NCI-H2196 treated with DMSO at 0.1 percent for 48 hours (cell line): ENCODE measurements at regions not wholly inside any gene's neighbourhood (a gene's known extent, or its start where the extent isn't known, plus 50 kb on each side); places are given as distances from the start of the nearest gene placed in this dataset.

Source experiments
- DNase-seq: peaks from one replicate; lab custom pipeline; 2025; ENCODE audit not compliant: unreplicated experiment; lab: John Stamatoyannopoulos, UW

DNA sequence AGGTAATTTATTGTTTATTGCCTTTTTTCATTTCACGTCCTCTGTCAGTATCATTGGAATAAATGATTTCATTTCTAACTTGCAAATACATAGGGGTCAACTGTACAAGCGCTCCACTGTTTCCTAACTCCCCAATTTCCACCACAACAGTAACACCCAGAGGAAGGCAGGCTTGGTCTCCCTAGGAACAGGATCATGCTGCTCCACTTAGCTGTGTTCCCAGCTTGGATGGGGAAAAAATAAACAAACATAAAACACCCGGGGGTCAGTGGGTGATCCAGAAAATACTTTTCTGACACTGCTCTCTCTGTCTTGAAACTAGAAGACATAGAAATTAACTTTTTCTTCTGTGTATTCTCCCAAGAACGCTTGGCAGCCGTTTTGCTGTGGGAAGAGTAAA is 772.5 kb downstream of the TRIML1 start:
- DNase-seq: no peak

DNA sequence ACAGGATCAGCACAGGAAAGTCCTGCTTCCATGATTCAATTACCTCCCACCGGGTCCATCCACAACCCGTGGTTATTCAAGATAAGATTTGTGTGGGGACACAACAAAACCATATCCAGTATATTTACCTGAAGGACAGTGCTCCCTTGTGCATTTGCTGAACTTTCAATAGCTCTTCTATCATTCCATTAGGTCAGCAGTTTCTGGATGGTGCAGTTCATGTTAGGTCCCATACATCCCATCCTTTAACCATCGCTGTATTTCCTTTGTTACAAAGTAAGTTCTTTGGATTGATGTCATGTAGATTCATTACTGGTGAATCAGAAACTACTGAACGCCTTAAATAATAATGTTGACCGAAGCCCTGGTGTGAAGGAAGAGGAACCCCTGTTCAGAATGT is 775.9 kb downstream of the TRIML1 start:
- no peak for DNase-seq

DNA sequence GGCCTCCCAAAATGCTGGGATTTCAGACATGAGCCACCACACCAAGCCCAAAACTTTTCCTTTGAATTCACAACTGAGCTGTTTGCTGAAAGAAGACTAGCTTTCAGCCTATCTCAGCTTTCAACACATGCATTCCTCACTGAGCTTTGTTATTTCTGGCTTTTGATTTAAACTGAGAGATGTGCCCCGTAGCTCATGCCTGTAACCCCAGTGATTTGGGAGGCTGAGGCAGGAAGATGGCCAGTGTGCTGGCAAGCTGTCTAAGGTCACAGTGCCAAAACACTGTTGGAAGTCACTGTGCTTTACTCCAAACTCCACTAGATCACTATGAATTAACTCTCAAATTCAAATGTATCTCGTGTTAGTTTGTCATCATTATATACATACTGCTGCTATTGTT is 779.5 kb downstream of the TRIML1 start:
- DNase-seq: no peak

DNA sequence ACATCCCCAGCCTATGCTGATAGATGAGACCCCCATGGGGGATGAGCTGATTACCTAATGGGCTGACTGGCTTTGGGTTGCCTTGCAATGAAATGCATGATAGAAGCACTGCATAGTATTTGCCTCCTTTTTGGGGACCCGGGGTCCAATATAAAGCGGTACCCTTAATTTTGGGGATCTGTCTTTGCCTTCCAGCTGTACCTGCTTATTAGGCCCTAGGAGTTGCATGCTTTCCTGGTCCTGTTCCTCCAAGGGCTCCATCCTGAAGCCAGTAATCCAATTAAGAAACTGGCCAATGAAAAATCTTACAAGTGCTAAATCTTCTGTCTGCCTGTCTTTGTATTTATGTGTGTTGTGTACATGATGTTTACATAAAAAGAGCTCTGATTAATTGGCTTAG is 791.6 kb downstream of the TRIML1 start:
- no peak for DNase-seq

DNA sequence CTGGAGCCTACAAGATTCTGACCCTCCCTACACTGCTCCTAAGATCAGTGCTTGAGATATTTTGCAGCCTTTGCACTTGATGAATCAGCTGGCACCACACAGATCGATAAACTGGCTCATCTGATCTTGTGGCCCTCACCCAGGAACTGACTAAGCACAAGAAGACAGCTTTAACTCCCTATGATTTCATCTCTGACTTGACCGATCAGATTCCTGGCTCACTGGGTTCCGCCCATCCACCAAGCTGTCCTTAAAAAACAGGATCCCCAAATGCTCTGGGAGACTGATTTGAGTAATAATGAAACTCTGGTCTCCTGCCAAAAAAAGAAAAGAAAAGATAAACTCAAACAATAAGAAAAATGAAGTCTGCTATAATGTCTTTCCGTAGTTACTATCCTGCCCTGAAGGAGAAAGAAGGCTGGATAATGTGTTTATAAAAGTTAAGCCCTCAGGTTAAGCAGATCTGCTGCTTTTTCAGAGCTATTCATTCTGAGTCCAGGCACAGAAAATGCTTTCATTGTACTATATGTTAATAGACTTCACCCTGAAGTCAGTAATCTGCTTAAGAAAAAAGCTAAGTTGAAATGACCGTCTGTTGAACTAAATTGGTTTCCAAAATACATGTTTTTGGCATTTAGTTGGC is 795.2 kb downstream of the TRIML1 start:
- DNase-seq: no peak

DNA sequence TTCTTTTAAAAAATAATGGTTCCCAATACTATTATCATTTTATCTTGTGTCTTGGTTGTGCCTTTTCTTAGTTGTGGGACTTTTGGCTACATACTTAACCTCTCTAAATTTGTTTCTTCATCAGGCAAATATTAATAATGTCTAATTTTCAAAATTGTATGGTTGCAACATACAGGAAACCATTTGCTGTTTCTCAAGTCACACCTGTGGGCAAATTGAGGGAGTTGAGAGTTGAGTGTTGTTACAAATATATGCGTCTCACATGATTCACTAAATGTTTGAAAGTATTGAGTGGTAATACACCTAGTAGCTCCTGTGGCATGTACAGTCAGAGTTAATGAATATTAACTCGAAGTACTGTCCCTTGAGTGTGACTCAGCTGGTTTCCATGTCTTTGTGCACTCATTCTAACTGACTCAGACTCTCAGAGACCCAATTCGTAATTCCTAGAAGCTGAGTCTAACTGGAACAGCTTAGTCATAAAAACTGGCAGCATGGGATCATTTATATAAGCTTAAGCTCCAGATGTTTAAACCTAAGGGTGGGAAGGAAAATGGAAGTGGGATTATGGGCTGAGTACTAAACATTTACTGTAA is 802.4 kb downstream of the TRIML1 start:
- DNase-seq: no peak

DNA sequence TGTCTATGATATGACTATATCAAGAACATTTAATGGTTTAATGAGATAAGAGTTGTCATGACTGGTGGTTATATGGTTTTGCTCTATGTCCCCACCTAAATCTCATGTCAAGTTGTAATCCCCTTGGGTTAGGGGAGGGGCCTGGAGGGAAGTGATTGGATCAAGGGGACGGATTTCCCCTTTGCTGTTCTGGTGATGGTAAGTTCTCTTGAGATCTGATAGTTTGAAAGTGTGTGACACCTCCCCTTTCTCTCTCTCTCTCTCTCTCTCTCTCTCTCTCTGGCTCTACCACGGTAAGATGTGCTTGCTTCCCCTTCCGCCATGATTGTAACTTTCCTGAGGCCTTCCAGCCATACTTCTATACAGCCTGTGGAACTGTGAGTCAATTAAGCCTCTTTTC is 803.4 kb downstream of the TRIML1 start:
- DNase-seq: no peak

DNA sequence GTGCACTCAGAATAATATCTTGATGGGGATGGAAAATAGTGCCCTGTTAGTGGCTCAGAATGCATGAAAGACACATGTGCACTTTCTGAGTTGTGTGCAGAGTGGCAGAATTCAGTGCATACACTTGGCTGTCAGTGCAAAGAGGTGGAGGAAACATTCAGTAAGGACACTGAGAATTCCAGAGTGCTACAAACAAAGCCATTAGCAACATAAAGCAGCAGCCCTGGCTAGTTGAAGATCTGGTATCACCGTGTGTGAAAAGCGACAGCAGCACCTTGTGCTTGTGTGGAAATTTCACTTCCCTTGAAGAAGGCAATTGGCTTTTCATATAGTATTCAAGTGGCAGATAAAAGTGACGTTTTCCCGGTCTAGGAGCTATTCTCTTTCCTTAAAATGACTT is 810.4 kb downstream of the TRIML1 start:
- no peak for DNase-seq

DNA sequence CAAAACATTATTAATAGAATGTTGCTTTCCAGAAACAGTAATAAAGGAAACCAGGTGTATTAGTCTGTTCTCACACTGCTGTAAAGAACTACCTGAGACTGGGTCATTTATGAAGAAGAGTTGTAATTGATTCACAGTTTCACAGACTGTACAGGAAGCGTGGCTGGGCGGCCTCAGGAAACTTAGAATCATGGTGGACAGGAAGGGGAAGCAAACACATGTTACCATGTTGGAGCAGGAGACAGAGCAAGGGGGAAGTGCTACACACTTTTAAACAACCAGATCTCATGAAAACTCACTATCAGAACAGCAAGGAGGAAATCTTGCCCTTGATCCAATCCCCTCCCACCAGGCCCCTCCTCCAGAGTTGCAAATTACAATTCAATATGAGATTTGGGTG is 815.8 kb downstream of the TRIML1 start:
- DNase-seq: no peak

DNA sequence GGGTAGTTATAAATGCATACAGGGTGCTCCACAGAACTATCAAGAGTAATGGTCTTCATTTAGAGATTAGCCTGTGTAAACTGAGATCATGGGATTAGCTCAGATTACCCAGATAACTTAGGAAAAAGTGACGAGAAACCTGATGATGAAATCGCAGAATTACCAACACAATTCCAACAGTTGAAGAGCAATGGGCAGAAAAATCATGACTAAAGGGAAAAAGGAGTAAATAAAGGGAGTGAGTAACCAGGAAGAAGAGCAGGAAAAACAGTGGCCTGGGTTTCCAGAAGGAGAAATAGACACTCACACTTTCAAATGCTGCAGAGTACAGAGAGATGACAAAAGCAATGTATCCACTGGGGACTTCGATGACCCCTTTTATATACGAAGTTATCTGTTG is 817.3 kb downstream of the TRIML1 start:
- DNase-seq: no peak

DNA sequence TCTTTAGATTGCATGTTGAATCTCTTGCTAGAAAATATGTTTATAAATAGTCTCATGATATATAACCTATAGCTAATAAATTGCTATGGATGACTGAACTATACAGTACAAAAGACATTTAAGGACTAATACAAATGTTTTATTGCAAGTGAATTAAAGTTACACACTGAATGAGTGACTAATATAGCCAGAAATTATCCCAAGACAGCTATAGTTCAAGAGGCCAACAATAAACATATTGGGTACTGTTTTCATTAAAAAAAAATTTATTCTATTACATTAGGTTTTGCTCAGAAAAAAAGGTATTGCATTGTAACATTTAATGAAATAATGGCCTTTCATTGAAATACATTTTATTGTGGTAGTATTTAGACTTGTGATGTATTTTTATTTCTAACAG is 819.1 kb downstream of the TRIML1 start:
- no peak for DNase-seq

DNA sequence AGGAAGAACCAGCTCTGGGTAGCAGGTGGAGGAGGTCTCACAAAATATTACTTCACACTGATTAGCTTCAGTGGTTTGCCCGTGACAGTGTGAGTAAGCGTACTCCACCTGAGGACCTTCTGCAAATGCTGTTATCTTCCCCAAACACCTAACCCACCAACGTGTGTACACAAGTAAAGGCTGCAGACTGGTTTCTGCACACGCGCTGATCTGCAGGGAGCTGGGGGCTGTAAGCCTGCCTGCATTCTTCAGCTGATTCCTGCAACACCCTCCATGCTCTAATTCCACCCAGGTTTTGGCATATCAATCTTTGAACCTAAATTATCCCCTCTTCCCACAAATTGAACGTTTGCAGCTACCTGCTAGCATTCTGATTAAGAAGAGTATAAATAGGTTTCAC is 820.2 kb downstream of the TRIML1 start:
- DNase-seq: no peak

DNA sequence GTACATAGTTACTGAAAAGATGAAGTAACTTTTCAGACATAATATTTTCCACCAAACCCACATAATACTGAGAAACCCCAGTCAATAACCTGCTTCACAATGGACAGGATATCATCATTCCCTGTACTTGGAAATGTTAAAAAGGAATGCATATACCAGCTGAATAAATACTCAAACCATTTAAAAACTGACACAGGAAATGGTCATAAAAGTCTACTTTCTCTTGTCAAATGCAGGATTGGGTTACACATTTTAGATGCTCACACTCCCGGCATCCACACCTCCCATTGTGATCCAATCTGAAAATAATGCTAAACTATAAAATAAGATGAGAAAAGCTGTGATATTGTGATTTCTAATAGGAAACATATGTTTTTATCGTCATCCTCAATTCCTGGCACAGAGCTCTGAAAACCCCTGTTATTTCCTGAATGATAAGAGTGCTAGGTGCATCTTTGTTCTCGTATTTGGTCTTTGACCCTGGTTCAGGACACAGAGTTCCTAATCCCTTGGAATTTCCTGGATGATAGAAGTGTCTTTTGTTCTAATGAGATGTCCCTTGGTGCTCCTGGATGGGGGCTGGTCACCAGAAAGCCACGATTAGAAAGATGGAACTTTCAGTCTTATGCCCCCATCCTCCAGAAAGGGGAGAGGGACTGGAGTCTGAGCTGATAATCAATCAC is 821.3 kb downstream of the TRIML1 start:
- DNase-seq: no peak

DNA sequence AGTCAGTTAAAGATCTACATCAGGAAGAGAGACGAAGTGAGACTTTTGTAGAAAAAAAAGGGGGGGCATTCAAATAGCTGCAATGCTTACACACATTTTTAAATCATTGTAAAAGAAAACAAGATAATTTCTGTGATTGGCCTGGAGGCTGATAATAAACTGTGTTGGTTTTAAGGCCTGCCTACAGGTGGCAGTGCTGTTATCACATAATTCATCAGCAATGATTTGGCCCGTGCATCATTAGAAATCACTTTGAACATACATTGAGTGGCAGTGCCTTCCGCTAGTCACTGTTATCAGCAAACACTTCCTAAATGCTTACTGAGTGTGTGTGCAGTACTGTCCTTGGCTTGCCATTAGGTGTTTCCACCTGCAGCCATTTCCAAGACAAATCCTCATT is 831.9 kb downstream of the TRIML1 start:
- no peak for DNase-seq

DNA sequence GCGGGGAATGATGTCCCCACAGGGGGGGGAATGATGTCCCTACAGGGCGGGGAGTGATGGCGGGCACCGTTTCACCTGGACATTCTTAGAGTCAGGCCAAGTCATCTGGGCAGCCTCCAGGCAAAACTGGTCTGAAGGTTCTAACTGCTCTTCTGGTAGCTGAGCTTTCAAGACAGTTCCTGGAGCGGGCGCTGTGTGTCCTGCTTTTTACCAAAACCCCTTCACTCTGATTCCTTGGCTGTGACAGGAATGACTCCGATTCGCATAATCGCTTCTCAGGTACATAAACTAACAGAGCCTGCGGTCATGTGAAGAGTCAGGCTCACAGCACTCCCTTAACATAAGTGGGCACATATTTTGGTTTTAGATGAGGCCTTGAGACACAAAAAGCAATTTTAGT is 836.0 kb downstream of the TRIML1 start:
- DNase-seq: no peak

DNA sequence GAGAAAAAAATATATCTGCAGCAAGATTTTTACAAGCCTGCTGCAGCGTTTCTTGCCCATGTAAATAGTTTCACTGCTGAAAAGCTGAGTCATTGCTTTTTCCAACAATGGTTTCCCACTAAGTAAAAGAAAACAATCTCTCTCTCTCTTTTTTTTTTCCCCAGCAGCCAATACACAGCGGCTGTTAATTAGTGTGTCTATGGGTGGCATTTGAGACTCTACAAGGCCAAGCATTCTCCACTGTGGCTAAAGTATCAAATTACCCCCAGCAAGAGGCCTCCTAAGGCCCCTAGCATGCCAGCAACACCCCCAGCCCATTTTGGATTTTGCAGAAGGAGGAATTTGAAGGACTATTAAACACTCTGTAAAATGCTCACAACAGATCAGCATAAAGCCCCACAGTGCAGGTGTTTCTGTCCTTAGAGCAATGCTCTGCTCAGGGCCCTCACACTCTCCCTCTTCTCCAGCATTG is 837.4 kb downstream of the TRIML1 start:
- DNase-seq: peak; percentile 21

DNA sequence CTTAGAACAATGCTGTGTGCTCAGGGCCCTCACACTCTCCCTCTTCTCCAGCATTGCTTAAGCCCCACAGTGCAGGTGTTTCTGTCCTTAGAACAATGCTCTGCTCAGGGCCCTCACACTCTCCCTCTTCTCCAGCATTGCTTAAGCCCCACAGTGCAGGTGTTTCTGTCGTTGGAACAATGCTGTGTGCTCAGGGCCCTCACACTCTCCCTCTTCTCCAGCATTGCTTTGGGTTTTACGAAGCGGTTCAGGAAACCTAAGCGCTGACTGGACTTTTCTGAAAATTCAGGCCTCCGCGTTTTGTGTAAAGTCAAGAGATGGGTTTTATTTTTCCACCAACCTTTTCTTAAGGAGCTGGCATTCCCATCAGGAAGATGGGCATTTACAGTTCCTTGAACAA is 838.0 kb downstream of the TRIML1 start:
- DNase-seq: peak; percentile 3

DNA sequence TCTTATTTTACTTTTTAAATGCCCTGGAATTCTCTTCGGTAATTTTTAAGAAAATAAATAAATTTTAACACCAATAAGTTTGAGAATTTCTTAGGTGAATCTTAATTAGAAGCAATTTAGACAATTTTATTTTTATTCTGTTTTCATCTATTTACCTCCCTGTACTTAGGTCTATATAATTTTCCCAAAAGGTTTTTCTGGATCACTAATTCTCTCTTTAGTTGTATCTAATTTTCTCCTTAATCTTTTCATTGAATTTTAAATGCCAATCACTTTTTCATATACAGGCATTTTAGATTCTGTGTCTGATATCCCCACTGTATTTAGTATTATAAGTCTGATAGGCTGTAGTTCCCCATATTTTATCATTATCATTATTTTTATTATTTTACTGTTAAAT is 845.3 kb downstream of the TRIML1 start:
- no peak for DNase-seq

DNA sequence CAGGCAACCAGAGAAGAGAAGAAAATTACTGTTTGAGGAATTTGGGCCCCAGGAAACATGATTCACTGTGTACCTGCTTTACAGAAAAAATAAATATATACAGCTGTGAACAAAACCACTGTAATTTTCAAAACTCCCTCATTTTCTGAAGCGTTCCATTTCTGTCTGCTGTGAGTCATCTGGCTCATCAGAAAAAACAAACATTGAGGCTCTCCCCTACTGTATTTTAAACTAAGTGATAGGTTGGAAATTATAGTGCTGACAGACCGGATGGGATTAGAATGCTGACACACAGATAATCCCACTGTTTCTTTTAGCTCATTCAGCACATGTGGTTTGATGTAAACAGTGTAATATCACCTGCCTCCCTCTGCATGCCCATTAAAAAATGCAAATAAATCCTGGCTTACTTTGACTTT is 847.0 kb downstream of the TRIML1 start:
- DNase-seq: no peak

DNA sequence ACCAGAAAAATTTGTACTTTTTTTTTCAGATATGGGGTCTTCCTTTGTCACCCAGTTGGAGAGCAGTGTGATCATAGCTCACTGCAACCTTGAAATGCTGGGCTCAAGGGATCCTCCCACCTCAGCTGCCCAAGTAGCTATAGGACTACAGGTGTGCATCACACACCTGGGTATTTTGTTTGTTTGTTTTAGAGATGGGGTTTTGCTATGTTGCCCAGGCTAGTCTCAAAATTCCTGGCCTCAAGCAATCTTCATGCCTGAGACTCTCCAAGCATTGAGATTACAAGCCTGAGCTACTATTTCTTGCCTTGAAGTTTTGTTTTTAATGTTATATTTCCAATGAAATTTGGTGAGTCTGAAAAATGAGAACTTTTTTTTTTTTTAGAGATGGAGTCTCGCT is 847.8 kb downstream of the TRIML1 start:
- DNase-seq: no peak

DNA sequence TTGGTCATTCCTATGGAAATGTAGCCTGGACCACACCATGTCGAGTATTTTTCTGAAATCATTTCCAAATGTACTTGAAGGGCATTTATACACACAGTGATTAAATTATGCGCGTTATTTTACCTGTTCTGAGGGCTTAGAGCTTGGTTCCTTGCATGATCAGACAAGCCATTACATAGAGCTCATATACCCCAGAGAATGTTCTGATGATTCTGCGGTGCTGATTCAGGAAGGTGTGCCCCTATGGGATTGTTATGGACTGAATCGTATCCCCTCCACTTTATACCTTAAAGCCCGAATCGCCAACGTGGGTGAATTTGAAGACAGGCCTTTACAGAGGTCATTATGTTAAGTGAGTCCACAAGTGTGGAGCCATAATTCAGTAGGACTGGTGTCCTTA is 848.9 kb downstream of the TRIML1 start:
- DNase-seq: no peak

DNA sequence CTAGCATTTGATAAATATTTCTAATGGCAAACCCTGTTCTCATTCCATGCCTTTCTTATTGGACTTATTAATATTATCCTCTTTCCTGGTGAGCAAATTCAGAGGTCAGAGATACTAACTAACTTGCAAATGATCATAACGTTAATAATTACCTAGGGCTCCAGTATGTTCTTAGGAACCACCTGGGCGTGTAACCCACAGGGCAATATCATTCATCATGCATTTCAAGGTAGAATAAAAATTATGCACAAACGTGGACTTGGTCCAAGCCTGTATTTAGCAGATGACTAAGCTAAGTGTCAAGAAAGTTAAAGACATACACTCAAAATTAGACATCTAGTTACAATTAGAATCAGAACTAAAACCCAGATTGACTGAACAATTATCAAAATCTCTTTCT is 850.1 kb downstream of the TRIML1 start:
- DNase-seq: no peak

DNA sequence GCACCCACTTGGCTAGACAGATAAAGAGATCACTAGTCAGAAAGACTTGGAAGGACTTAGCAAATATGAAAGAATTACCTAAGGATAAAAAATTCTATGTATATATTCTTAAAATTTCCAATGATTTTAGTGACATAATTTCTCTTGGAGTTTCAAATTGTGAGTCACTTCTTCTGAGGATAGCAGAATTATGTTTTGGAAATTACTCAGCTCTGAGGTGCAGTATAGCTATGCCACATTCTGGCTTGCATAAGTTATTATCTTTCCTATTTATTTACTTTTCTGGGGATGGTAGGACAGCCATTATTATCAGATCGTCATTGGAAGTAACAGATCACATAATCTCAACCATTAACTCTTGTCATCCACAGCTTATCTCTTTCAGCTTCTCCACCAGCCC is 853.5 kb downstream of the TRIML1 start:
- no peak for DNase-seq
